AG04449 (cell line): ENCODE measurements at regions not wholly inside any gene's neighbourhood (a gene's known extent, or its start where the extent isn't known, plus 50 kb on each side); places are given as distances from the start of the nearest gene placed in this dataset.

Source experiments
- CTCF ChIA-PET: fragments of 350-600 bp; formaldehyde crosslinking; extraction: SDS; loops from one replicate; lab custom pipeline; 2021; ENCODE audit warnings: antibody characterized with exemption; lab: Yijun Ruan, JAX
- POLR2A ChIA-PET: fragments of 400-600, 350-600 bp; formaldehyde crosslinking; extraction: SDS; loops from one replicate; lab custom pipeline; 2020; ENCODE audit warnings: antibody characterized with exemption, inconsistent platforms; lab: Yijun Ruan, JAX
- DNase-seq: peaks from one replicate; pipeline ENCODE4 v3.0.0-alpha.2; 2010; ENCODE audit warnings: low read depth, low spot score
- H3K4me3 ChIP-seq: 2 replicates; pipeline ENCODE4 v1.5.1; 2011; ENCODE audit warnings: low read depth, mild to moderate bottlenecking, control low read depth, low read length
- CTCF ChIP-seq: IDR thresholded peaks from one replicate; pipeline ENCODE4 v1.5.1; 2011; ENCODE audit warnings: mild to moderate bottlenecking, moderate library complexity, low read length, control low read depth, inconsistent platforms; ENCODE audit not compliant: insufficient read depth; ENCODE audit errors: missing control alignments

GRCh38 chr17:70408768-70409167, 239.4 kb downstream of the KCNJ2 start:
- no peak for TF ChIP-seq CTCF
- H3K4me3 ChIP-seq = no peak overlapping the region
- DNase-seq = no peak
- ChIA-PET POLR2A (no interaction called here), CTCF (no interaction called here)

- ChIA-PET CTCF (no interaction called here), POLR2A (no interaction called here)
- H3K4me3 ChIP-seq = no peak overlapping the region
These were observed 245.0 kb downstream of the KCNJ2 start for GRCh38 chr17:70414300-70414699.

GRCh38 chr17:70420861-70421445, 251.6 kb downstream of the KCNJ2 start:
- no peak for DNase-seq
- no peak overlapping the region for H3K4me3 ChIP-seq
- no peak for TF ChIP-seq CTCF
- POLR2A ChIA-PET = no interaction called here
- CTCF ChIA-PET = no interaction called here

More at GRCh38 chr17:70414300-70414699, 245.0 kb downstream of the KCNJ2 start:
- TF ChIP-seq CTCF = no peak
- no peak for DNase-seq

- CTCF ChIA-PET = no interaction called here
- no peak for DNase-seq
- TF ChIP-seq CTCF = no peak
- H3K4me3 ChIP-seq = no peak overlapping the region
- POLR2A ChIA-PET = no interaction called here
These were observed 253.5 kb downstream of the KCNJ2 start for GRCh38 chr17:70422862-70423261.

- no peak overlapping the region for H3K4me3 ChIP-seq
- TF ChIP-seq CTCF = no peak
- ChIA-PET CTCF (no interaction called here), POLR2A (no interaction called here)
- DNase-seq = no peak
These were observed 254.2 kb downstream of the KCNJ2 start for GRCh38 chr17:70423562-70423961.

GRCh38 chr17:70426752-70427151, 257.4 kb downstream of the KCNJ2 start:
- no peak overlapping the region for H3K4me3 ChIP-seq
- no peak for DNase-seq
- ChIA-PET CTCF (no interaction called here), POLR2A (no interaction called here)
- no peak for TF ChIP-seq CTCF
